MM.1S (cell line): ENCODE measurements at regions not wholly inside any gene's neighbourhood (a gene's known extent, or its start where the extent isn't known, plus 50 kb on each side); places are given as distances from the start of the nearest gene placed in this dataset.

Experiments
- DNase-seq: peaks from one replicate; pipeline ENCODE4 v3.0.0-alpha.2; 2015
- H2AFZ ChIP-seq: fragments of 300-600 bp; sonication (generic); 2 replicates; pipeline ENCODE4 v1.6.0; 2016; ENCODE audit warnings: antibody characterized with exemption, low read length
- H3F3A ChIP-seq: fragments of 300-600 bp; sonication (generic); 2 replicates; pipeline ENCODE4 v1.6.1; 2016; ENCODE audit warnings: mild to moderate bottlenecking, antibody characterized with exemption, low read length, moderate library complexity, mixed read lengths; ENCODE audit not compliant: insufficient read depth
- H3K27ac ChIP-seq: fragments of 300-600 bp; sonication (generic); 2 replicates; pipeline ENCODE4 v1.5.1; 2016; ENCODE audit warnings: mild to moderate bottlenecking, low read length
- H3K27me3 ChIP-seq: fragments of 300-600 bp; sonication (generic); replicated peaks from 2 replicates; pipeline ENCODE4 v1.6.0; 2016; ENCODE audit warnings: low read length; ENCODE audit not compliant: insufficient read depth
- H3K36me3 ChIP-seq: fragments of 300-600 bp; sonication (generic); replicated peaks from 2 replicates; pipeline ENCODE4 v1.6.1; 2016; ENCODE audit warnings: mild to moderate bottlenecking, low read length, mixed read lengths; ENCODE audit not compliant: insufficient read depth
- H3K4me1 ChIP-seq: fragments of 300-600 bp; sonication (generic); 2 replicates; pipeline ENCODE4 v1.6.1; 2016; ENCODE audit warnings: low read length, mixed read lengths
- H3K4me2 ChIP-seq: fragments of 300-600 bp; sonication (generic); 2 replicates; pipeline ENCODE4 v1.6.0; 2016; ENCODE audit warnings: low read depth, low read length
- H3K4me3 ChIP-seq: fragments of 300-600 bp; sonication (generic); 2 replicates; pipeline ENCODE4 v1.5.1; 2016; ENCODE audit warnings: low read length, mixed read lengths
- H3K79me2 ChIP-seq: fragments of 300-600 bp; sonication (generic); 2 replicates; pipeline ENCODE4 v1.6.1; 2016; ENCODE audit warnings: mixed run types, low read length, mixed read lengths
- H3K9ac ChIP-seq: fragments of 300-600 bp; sonication (generic); 2 replicates; pipeline ENCODE4 v1.6.1; 2016; ENCODE audit warnings: low read length, mixed read lengths
- H3K9me2 ChIP-seq: fragments of 300-600 bp; sonication (generic); replicated peaks from 2 replicates; pipeline ENCODE4 v1.6.1; 2016; ENCODE audit warnings: mild to moderate bottlenecking, low read length, mixed read lengths; ENCODE audit not compliant: insufficient read depth
- H3K9me3 ChIP-seq: fragments of 300-600 bp; sonication (generic); replicated peaks from 2 replicates; pipeline ENCODE4 v1.6.1; 2016; ENCODE audit warnings: mild to moderate bottlenecking, low read length, mixed read lengths; ENCODE audit not compliant: insufficient read depth
- H4K20me1 ChIP-seq: fragments of 300-600 bp; sonication (generic); 2 replicates; pipeline ENCODE4 v1.6.1; 2016; ENCODE audit warnings: mild to moderate bottlenecking, low read length, moderate library complexity, mixed read lengths; ENCODE audit not compliant: insufficient read depth
- CTCF ChIP-seq: fragments of 300-600 bp; sonication (generic); IDR thresholded peaks from 2 replicates; pipeline ENCODE4 v1.5.1; 2016; ENCODE audit warnings: antibody characterized with exemption, low read length, mixed read lengths
- EZH2 ChIP-seq: fragments of 300-600 bp; sonication (generic); optimal IDR thresholded peaks from 2 replicates; pipeline ENCODE3; 2017; ENCODE audit warnings: low read depth, mild to moderate bottlenecking, antibody characterized with exemption, low read length, mixed read lengths
- EZH2phosphoT487 ChIP-seq: fragments of 300-600 bp; sonication (generic); IDR thresholded peaks from 2 replicates; pipeline ENCODE4 v1.6.1; 2018; ENCODE audit warnings: antibody characterized with exemption, low read length

- Histone ChIP-seq H3K27me3 (no peaks in the 10 kb centered on the region), H3K79me2 (no peaks in the 10 kb centered on the region), H3K9me2 (no peaks in the 10 kb centered on the region; the same call in 1 of the 2 replicates), H3K36me3 (no peaks in the 10 kb centered on the region), H3K9ac (no peak overlapping the region), H3K4me1 (no peaks in the 10 kb centered on the region), H3F3A (no peaks in the 10 kb centered on the region), H2AFZ (no peak overlapping the region), H4K20me1 (no peaks in the 10 kb centered on the region), H3K4me2 (no peak overlapping the region), H3K27ac (no peak overlapping the region), H3K4me3 (no peak overlapping the region), H3K9me3 (no peaks in the 10 kb centered on the region)
- TF ChIP-seq CTCF = no peak
- no peak for TF ChIP-seq EZH2
- TF ChIP-seq EZH2phosphoT487 = no peak
- no peak for DNase-seq
These were observed 904.7 kb upstream of the ACVR2A start for GRCh38 chr2:146939991-146940685.

GRCh38 chr2:146934921-146935320 is 909.9 kb upstream of the ACVR2A start:
- Histone ChIP-seq H3K27ac (no peak overlapping the region), H3K27me3 (no peaks in the 10 kb centered on the region), H3K4me1 (no peaks in the 10 kb centered on the region), H3K9ac (no peak overlapping the region), H2AFZ (no peak overlapping the region), H3K9me2 (no peaks in the 10 kb centered on the region), H3K9me3 (no peaks in the 10 kb centered on the region), H3K79me2 (no peaks in the 10 kb centered on the region), H3K4me3 (no peak overlapping the region), H3F3A (no peaks in the 10 kb centered on the region), H4K20me1 (no peaks in the 10 kb centered on the region), H3K4me2 (no peak overlapping the region), H3K36me3 (no peaks in the 10 kb centered on the region)
- DNase-seq = no peak
- TF ChIP-seq EZH2 (no peak), CTCF (no peak), EZH2phosphoT487 (no peak)

GRCh38 chr2:146931109-146931508 is 913.7 kb upstream of the ACVR2A start:
- Histone ChIP-seq H3K9me3 (no peaks in the 10 kb centered on the region), H3K9me2 (no peaks in the 10 kb centered on the region), H3K4me1 (no peaks in the 10 kb centered on the region), H3K4me3 (no peak overlapping the region), H3K36me3 (no peaks in the 10 kb centered on the region), H3K79me2 (no peaks in the 10 kb centered on the region), H3K27ac (no peak overlapping the region), H3K9ac (no peak overlapping the region), H3K4me2 (no peak overlapping the region), H3K27me3 (no peaks in the 10 kb centered on the region), H4K20me1 (no peaks in the 10 kb centered on the region), H3F3A (no peaks in the 10 kb centered on the region), H2AFZ (no peak overlapping the region)
- TF ChIP-seq EZH2 (no peak), CTCF (no peak), EZH2phosphoT487 (no peak)
- DNase-seq = no peak
